Fibroblast of mammary gland (primary cell): ENCODE measurements at regions not wholly inside any gene's neighbourhood (a gene's known extent, or its start where the extent isn't known, plus 50 kb on each side); places are given as distances from the start of the nearest gene placed in this dataset.

Experiments
- DNase-seq: peaks from one replicate; pipeline ENCODE4 v3.0.0-alpha.2; 2010; ENCODE audit warnings: low read depth
- H3K4me3 ChIP-seq: 2 replicates; pipeline ENCODE4 v1.5.1; 2011; ENCODE audit warnings: low read depth, mild to moderate bottlenecking, low read length, moderate library complexity; ENCODE audit not compliant: control insufficient read depth
- CTCF ChIP-seq: conservative IDR thresholded peaks from 2 replicates; pipeline ENCODE4 v1.5.1; 2011; ENCODE audit warnings: low read depth, low read length, inconsistent platforms; ENCODE audit not compliant: control insufficient read depth, insufficient read depth

- peak; percentile 61 for TF ChIP-seq CTCF
- no peak overlapping the region for H3K4me3 ChIP-seq
- no peak for DNase-seq
These were observed 77.9 kb upstream of the RALY start for GRCh38 chr20:33915726-33916331.

- no peak for TF ChIP-seq CTCF
- DNase-seq = no peak
- no peak overlapping the region for H3K4me3 ChIP-seq
These were observed 76.9 kb upstream of the RALY start for GRCh38 chr20:33916768-33917167.

GRCh38 chr20:33917831-33918525, 75.7 kb upstream of the RALY start:
- TF ChIP-seq CTCF = no peak
- H3K4me3 ChIP-seq = no peak overlapping the region
- no peak for DNase-seq

GRCh38 chr20:33918662-33919061, 75.0 kb upstream of the RALY start:
- DNase-seq = no peak
- no peak for TF ChIP-seq CTCF
- no peak overlapping the region for H3K4me3 ChIP-seq

GRCh38 chr20:33919653-33920052, 74.1 kb upstream of the RALY start:
- no peak for DNase-seq
- no peak overlapping the region for H3K4me3 ChIP-seq
- no peak for TF ChIP-seq CTCF

- TF ChIP-seq CTCF = no peak
- H3K4me3 ChIP-seq = no peak overlapping the region
- no peak for DNase-seq
These were observed 71.5 kb upstream of the RALY start for GRCh38 chr20:33922224-33922623.
